ENCODE measurements at regions not wholly inside any gene's neighbourhood (a gene's known extent, or its start where the extent isn't known, plus 50 kb on each side); places are given as distances from the start of the nearest gene placed in this dataset.

GRCh38 chr1:30383221-30383711 is 340.1 kb downstream of the MATN1 start:
- no peak for DNase-seq (ENCODE audit: low read depth in 1 of 2, low spot score in 1 of 2)

- no peak for DNase-seq (ENCODE audit: low read depth in 1 of 2, low spot score in 1 of 2)
These were observed 340.9 kb downstream of the MATN1 start for GRCh38 chr1:30382496-30382895.

- DNase-seq (ENCODE audit: low read depth in 1 of 2, low spot score in 1 of 2), result no peak
These were observed 341.6 kb downstream of the MATN1 start for GRCh38 chr1:30381671-30382365.

GRCh38 chr1:30381266-30381665 is 342.1 kb downstream of the MATN1 start:
- no peak for DNase-seq (ENCODE audit: low read depth in 1 of 2, low spot score in 1 of 2)

- no peak for DNase-seq (ENCODE audit: low read depth in 1 of 2, low spot score in 1 of 2)
These were observed 342.8 kb downstream of the MATN1 start for GRCh38 chr1:30380625-30380984.

- DNase-seq (ENCODE audit: low read depth in 1 of 2, low spot score in 1 of 2), result no peak
These were observed 343.4 kb downstream of the MATN1 start for GRCh38 chr1:30379684-30380624.

GRCh38 chr1:30378991-30379581 is 344.3 kb downstream of the MATN1 start:
- no peak for DNase-seq (ENCODE audit: low read depth in 1 of 2, low spot score in 1 of 2)

- DNase-seq (ENCODE audit: low read depth in 1 of 2, low spot score in 1 of 2), result no peak
These were observed 345.3 kb downstream of the MATN1 start for GRCh38 chr1:30378003-30378596.

GRCh38 chr1:30377230-30378002 is 346.0 kb downstream of the MATN1 start:
- DNase-seq (ENCODE audit: low read depth in 1 of 2, low spot score in 1 of 2), result no peak

GRCh38 chr1:30376054-30376697 is 347.2 kb downstream of the MATN1 start:
- no peak for DNase-seq (ENCODE audit: low read depth in 1 of 2, low spot score in 1 of 2)

- no peak for DNase-seq (ENCODE audit: low read depth in 1 of 2, low spot score in 1 of 2)
These were observed 348.2 kb downstream of the MATN1 start for GRCh38 chr1:30375156-30375555.

GRCh38 chr1:30374400-30375070 is 348.9 kb downstream of the MATN1 start:
- DNase-seq (ENCODE audit: low read depth in 1 of 2, low spot score in 1 of 2), result no peak

- DNase-seq (ENCODE audit: low read depth in 1 of 2, low spot score in 1 of 2), result no peak
These were observed 349.6 kb downstream of the MATN1 start for GRCh38 chr1:30373471-30374399.

- no peak for DNase-seq (ENCODE audit: low read depth in 1 of 2, low spot score in 1 of 2)
These were observed 350.5 kb downstream of the MATN1 start for GRCh38 chr1:30372792-30373433.

GRCh38 chr1:30371888-30372791 is 351.2 kb downstream of the MATN1 start:
- DNase-seq (ENCODE audit: low read depth in 1 of 2, low spot score in 1 of 2), result no peak

GRCh38 chr1:30371179-30371788 is 352.1 kb downstream of the MATN1 start:
- DNase-seq (ENCODE audit: low read depth in 1 of 2, low spot score in 1 of 2), result no peak

Measured in stimulated activated CD4-positive, alpha-beta T cell treated with anti-CD3 and anti-CD28 coated beads, Interleukin-15, amount 100 ng/mL, for 1 hour (primary cell).